ENCODE measurements at regions not wholly inside any gene's neighbourhood (a gene's known extent, or its start where the extent isn't known, plus 50 kb on each side); places are given as distances from the start of the nearest gene placed in this dataset.

DNA sequence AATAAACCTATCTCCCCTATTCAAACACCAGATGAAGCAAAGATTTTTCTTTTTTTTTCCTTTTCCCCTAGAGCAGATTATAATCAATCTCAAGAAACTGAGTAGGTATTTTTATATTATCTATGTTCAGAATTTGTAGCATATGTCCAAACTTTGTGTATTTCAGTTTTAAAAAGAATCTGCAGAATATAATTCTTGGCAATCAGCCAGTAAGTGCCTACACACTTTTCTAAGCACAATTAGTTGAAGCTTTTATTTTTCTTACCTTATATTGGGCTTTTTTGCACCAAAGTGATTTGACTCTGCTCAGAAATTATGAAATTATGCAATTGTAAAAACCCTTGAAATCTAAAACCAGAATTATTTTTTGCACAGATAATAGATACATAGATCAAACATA is 315.8 kb upstream of the PHF14 start:
- Histone ChIP-seq H3K9me3 (no peaks in the 10 kb centered on the region), H3K27ac (no peak overlapping the region), H3K4me3 (no peak overlapping the region), H3K27me3 (no peaks in the 10 kb centered on the region), H3K4me1 (no peaks in the 10 kb centered on the region), H3K36me3 (no peaks in the 10 kb centered on the region)
- intact Hi-C loops (cut with DNase I) = no loop called here
- TF ChIP-seq, protein P1, sequence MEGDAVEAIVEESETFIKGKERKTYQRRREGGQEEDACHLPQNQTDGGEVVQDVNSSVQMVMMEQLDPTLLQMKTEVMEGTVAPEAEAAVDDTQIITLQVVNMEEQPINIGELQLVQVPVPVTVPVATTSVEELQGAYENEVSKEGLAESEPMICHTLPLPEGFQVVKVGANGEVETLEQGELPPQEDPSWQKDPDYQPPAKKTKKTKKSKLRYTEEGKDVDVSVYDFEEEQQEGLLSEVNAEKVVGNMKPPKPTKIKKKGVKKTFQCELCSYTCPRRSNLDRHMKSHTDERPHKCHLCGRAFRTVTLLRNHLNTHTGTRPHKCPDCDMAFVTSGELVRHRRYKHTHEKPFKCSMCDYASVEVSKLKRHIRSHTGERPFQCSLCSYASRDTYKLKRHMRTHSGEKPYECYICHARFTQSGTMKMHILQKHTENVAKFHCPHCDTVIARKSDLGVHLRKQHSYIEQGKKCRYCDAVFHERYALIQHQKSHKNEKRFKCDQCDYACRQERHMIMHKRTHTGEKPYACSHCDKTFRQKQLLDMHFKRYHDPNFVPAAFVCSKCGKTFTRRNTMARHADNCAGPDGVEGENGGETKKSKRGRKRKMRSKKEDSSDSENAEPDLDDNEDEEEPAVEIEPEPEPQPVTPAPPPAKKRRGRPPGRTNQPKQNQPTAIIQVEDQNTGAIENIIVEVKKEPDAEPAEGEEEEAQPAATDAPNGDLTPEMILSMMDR (IDR thresholded peaks at IDR 0.05) = no peak
- TF ChIP-seq POLR2AphosphoS5 (IDR thresholded peaks at IDR 0.05) (no peak), POLR2A (IDR thresholded peaks at IDR 0.05) (no peak), EP300 (IDR thresholded peaks at IDR 0.05) (no peak)
- no peak for DNase-seq

DNA sequence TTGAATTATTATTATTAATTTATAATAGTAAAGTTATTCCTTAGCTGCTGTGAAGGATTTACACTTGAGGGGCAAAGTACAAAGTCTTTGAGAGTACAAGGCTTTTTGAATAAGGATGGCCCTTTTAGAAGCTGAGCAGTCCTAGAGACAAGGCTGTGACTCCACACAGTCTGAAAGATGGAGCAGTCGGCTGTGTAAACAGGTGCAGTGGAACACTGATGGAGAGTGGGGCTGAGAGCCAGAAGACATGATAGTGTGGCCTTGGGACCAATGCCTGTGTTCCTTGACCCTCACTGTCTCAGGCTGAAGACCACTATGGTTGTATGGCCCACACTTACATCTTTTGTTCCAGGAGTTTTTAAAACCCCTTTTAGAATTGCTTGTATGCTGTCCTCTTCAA is 311.2 kb upstream of the PHF14 start:
- no peaks in the 10 kb centered on the region for H3K9me3 ChIP-seq
- TF ChIP-seq POLR2AphosphoS5 (IDR thresholded peaks at IDR 0.05) (no peak), EP300 (IDR thresholded peaks at IDR 0.05) (no peak), POLR2A (IDR thresholded peaks at IDR 0.05) (no peak)
- TF ChIP-seq, protein P1 (IDR thresholded peaks at IDR 0.05) = no peak
- H3K27me3 ChIP-seq = no peaks in the 10 kb centered on the region
- no peaks in the 10 kb centered on the region for H3K36me3 ChIP-seq
- H3K4me1 ChIP-seq = no peaks in the 10 kb centered on the region
- H3K4me3 ChIP-seq = no peak overlapping the region
- WGBS, 2 donors = 46 to 73% methylated on average over 1 of the region's 1 CpG
- no peak overlapping the region for H3K27ac ChIP-seq
- intact Hi-C loops (cut with DNase I) = no loop called here
- DNase-seq = no peak

- no peaks in the 10 kb centered on the region for H3K36me3 ChIP-seq
- H3K27ac ChIP-seq = no peak overlapping the region
- H3K9me3 ChIP-seq = no peaks in the 10 kb centered on the region
- DNase-seq = no peak
- 64 to 78% methylated on average over 5 of the region's 5 CpGs for WGBS, 2 donors
- no peaks in the 10 kb centered on the region for H3K4me1 ChIP-seq
- H3K4me3 ChIP-seq = no peak overlapping the region
- intact Hi-C loops (cut with DNase I) = no loop called here
- no peaks in the 10 kb centered on the region for H3K27me3 ChIP-seq
- TF ChIP-seq POLR2AphosphoS5 (IDR thresholded peaks at IDR 0.05) (no peak), EP300 (IDR thresholded peaks at IDR 0.05) (no peak), POLR2A (IDR thresholded peaks at IDR 0.05) (no peak)
- TF ChIP-seq, protein P1 (IDR thresholded peaks at IDR 0.05) = no peak
These were observed 310.4 kb upstream of the PHF14 start for GRCh38 chr7:10662982-10663884.

DNA sequence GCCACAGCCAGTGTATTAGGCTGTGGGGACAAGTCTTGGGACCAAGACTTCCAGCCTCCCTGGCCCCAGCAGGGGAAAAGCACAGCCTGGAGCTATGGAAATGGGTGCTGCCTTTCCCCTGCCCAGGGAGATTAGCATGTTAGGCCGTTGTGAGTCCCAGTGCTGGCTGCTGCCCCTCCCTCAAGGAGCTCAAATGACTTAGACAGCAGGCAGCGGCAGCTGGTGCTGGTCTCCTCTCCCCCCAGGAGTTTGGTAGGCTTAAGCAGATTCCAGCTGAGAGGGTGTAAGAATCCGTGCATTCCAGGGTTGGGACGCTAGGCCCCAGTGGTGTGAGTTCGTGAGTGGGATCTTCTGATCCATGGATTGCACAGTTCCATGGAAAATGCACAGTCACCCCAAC is 301.5 kb upstream of the PHF14 start:
- Histone ChIP-seq H3K9me3 (no peaks in the 10 kb centered on the region), H3K27me3 (no peaks in the 10 kb centered on the region), H3K36me3 (no peaks in the 10 kb centered on the region), H3K4me1 (no peaks in the 10 kb centered on the region), H3K27ac (no peak overlapping the region), H3K4me3 (no peak overlapping the region)
- intact Hi-C loops (cut with DNase I) = no loop called here
- TF ChIP-seq POLR2A (IDR thresholded peaks at IDR 0.05) (no peak), POLR2AphosphoS5 (IDR thresholded peaks at IDR 0.05) (no peak), EP300 (IDR thresholded peaks at IDR 0.05) (no peak)
- TF ChIP-seq, protein P1 (IDR thresholded peaks at IDR 0.05) = no peak
- 79 to 80% methylated on average over 5 of the region's 5 CpGs for WGBS, 2 donors
- DNase-seq = no peak

Measured in sigmoid colon (tissue), 6 donors.